ENCODE measurements at regions not wholly inside any gene's neighbourhood (a gene's known extent, or its start where the extent isn't known, plus 50 kb on each side); places are given as distances from the start of the nearest gene placed in this dataset.

DNA sequence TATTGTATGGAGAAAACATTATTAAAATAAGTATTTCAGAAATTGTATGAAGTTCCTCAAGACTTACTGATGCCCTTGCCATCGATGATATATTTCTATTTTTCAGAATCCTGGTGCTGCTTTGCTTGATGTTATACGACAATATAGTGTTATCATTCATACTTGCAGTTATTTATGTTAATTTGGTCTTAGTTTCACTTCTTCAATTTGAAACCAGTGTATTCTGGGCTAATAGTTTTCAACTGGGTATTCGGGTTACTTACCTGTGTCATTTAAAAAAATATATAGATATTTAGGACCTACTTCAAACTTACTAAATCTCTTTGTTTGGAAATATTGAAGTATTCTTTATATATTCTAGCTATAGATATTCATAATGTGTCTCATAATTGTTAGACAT lies 1414.7 kb downstream of the C4orf33 start:
- H2AFZ ChIP-seq (ENCODE audit: insufficient read depth, low read depth, low read length, poor library complexity, severe bottlenecking), result no peak overlapping the region
- Mint-ChIP-seq H3K4me1 (no peaks in the 10 kb centered on the region), H3K27me3 (ENCODE audit: low read depth in 3 of 3) (peaks cover 0 to 2% (median 0%) of the 10 kb centered on the region in 3 donors), H3K36me3 (no peaks in the 10 kb centered on the region), H3K4me3 (no peak overlapping the region), H3K9me3 (peaks cover 0 to 8% (median 4%) of the 10 kb centered on the region in 7 donors), H3K27ac (no peak overlapping the region)
- no peaks in the 10 kb centered on the region for H3K9me3 ChIP-seq (replicated peaks in 1 of 2; ENCODE audit: control insufficient read depth in 1 of 2, insufficient read depth in 1 of 2, low read length in 2 of 2)
- H3K9ac ChIP-seq (ENCODE audit: insufficient read depth, low read length, poor library complexity, severe bottlenecking), result no peak overlapping the region
- no peak overlapping the region for H3K4me2 ChIP-seq (replicated peaks; ENCODE audit: extremely low read depth, low read length, poor library complexity, severe bottlenecking)
- TF ChIP-seq CTCF (IDR thresholded peaks at IDR 0.05), result no peak
- H3K4me1 ChIP-seq (ENCODE audit: control insufficient read depth in 1 of 2, insufficient read depth in 2 of 2, low read length in 2 of 2), result no peaks in the 10 kb centered on the region
- no peaks in the 10 kb centered on the region for H4K20me1 ChIP-seq (ENCODE audit: insufficient read depth, low read length)
- no peak overlapping the region for H3K27ac ChIP-seq (ENCODE audit: low read depth in 1 of 2, low read length in 2 of 2)
- H3K36me3 ChIP-seq (replicated peaks in 1 of 2; ENCODE audit: control insufficient read depth in 1 of 2, insufficient read depth in 2 of 2, low read length in 2 of 2), result no peaks in the 10 kb centered on the region
- no peak overlapping the region for H3K4me3 ChIP-seq (replicated peaks in 1 of 3; ENCODE audit: low read depth in 2 of 3, low read length in 3 of 3)
- intact Hi-C loops (cut with micrococcal nuclease), result no loop called here
- H3K79me2 ChIP-seq (ENCODE audit: insufficient read depth, low read length), result no peaks in the 10 kb centered on the region
- no peak for DNase-seq
- no peaks in the 10 kb centered on the region for H3K27me3 ChIP-seq (ENCODE audit: control insufficient read depth in 2 of 2, insufficient read depth in 2 of 2, low read length in 2 of 2)
- WGBS (ENCODE audit: insufficient coverage), result no CpG with 5 or more reads among the region's 3 CpGs

GRCh38 chr4:130511776-130512175 lies 1415.8 kb downstream of the C4orf33 start:
- no peak overlapping the region for H3K4me2 ChIP-seq (replicated peaks; ENCODE audit: extremely low read depth, low read length, poor library complexity, severe bottlenecking)
- Mint-ChIP-seq H3K9me3 (peaks cover 0 to 8% (median 4%) of the 10 kb centered on the region in 7 donors), H3K4me3 (no peak overlapping the region), H3K36me3 (no peaks in the 10 kb centered on the region), H3K27ac (no peak overlapping the region), H3K27me3 (ENCODE audit: low read depth in 3 of 3) (peaks cover 0 to 2% (median 0%) of the 10 kb centered on the region in 3 donors), H3K4me1 (no peaks in the 10 kb centered on the region)
- H3K4me3 ChIP-seq (replicated peaks in 1 of 3; ENCODE audit: low read depth in 2 of 3, low read length in 3 of 3), result no peak overlapping the region
- H3K9me3 ChIP-seq (replicated peaks in 1 of 2; ENCODE audit: control insufficient read depth in 1 of 2, insufficient read depth in 1 of 2, low read length in 2 of 2), result no peaks in the 10 kb centered on the region
- no peaks in the 10 kb centered on the region for H3K27me3 ChIP-seq (ENCODE audit: control insufficient read depth in 2 of 2, insufficient read depth in 2 of 2, low read length in 2 of 2)
- H3K4me1 ChIP-seq (ENCODE audit: control insufficient read depth in 1 of 2, insufficient read depth in 2 of 2, low read length in 2 of 2), result no peaks in the 10 kb centered on the region
- no peak overlapping the region for H2AFZ ChIP-seq (ENCODE audit: insufficient read depth, low read depth, low read length, poor library complexity, severe bottlenecking)
- TF ChIP-seq CTCF (IDR thresholded peaks at IDR 0.05), result no peak
- H3K36me3 ChIP-seq (replicated peaks in 1 of 2; ENCODE audit: control insufficient read depth in 1 of 2, insufficient read depth in 2 of 2, low read length in 2 of 2), result no peaks in the 10 kb centered on the region
- H3K79me2 ChIP-seq (ENCODE audit: insufficient read depth, low read length), result no peaks in the 10 kb centered on the region
- WGBS (ENCODE audit: insufficient coverage), result 86% methylated on average over 3 of the region's 5 CpGs
- H3K9ac ChIP-seq (ENCODE audit: insufficient read depth, low read length, poor library complexity, severe bottlenecking), result no peak overlapping the region
- no peak overlapping the region for H3K27ac ChIP-seq (ENCODE audit: low read depth in 1 of 2, low read length in 2 of 2)
- intact Hi-C loops (cut with micrococcal nuclease), result no loop called here
- no peaks in the 10 kb centered on the region for H4K20me1 ChIP-seq (ENCODE audit: insufficient read depth, low read length)
- no peak for DNase-seq
